ENCODE measurements at regions not wholly inside any gene's neighbourhood (a gene's known extent, or its start where the extent isn't known, plus 50 kb on each side); places are given as distances from the start of the nearest gene placed in this dataset.

DNA sequence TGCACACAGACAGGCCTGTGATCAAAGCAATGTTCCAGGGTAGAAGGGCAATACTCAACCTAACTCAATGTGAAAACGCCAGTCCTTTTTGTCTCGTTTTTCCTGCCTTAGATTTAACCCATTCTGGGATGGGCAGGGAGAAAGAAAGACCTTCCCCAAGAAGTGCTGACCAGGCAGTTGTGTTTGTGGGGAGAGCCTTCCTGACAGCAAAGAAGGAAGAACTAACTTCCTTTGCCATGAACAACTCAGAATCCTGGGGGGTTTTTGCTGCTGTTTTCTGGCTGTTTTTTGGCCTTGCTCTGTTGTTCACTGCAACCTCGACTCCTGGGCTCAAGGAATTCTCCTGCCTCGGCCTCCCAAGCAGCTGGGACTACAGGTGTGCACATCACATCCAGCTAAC lies 112.0 kb upstream of the RAB4A start:
- Histone ChIP-seq H3K27me3 (ENCODE audit: insufficient read depth, low read depth, severe bottlenecking) (no peaks in the 10 kb centered on the region), H3K9me3 (ENCODE audit: severe bottlenecking) (no peaks in the 10 kb centered on the region), H3K27ac (no peak overlapping the region), H3K36me3 (no peaks in the 10 kb centered on the region), H3K4me3 (ENCODE audit: low read depth, low read length) (no peak overlapping the region)
- DNase-seq = no peak
- TF ChIP-seq, protein P1, sequence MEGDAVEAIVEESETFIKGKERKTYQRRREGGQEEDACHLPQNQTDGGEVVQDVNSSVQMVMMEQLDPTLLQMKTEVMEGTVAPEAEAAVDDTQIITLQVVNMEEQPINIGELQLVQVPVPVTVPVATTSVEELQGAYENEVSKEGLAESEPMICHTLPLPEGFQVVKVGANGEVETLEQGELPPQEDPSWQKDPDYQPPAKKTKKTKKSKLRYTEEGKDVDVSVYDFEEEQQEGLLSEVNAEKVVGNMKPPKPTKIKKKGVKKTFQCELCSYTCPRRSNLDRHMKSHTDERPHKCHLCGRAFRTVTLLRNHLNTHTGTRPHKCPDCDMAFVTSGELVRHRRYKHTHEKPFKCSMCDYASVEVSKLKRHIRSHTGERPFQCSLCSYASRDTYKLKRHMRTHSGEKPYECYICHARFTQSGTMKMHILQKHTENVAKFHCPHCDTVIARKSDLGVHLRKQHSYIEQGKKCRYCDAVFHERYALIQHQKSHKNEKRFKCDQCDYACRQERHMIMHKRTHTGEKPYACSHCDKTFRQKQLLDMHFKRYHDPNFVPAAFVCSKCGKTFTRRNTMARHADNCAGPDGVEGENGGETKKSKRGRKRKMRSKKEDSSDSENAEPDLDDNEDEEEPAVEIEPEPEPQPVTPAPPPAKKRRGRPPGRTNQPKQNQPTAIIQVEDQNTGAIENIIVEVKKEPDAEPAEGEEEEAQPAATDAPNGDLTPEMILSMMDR (IDR thresholded peaks at IDR 0.05; ENCODE audit: low read depth, low read length) = no peak

DNA sequence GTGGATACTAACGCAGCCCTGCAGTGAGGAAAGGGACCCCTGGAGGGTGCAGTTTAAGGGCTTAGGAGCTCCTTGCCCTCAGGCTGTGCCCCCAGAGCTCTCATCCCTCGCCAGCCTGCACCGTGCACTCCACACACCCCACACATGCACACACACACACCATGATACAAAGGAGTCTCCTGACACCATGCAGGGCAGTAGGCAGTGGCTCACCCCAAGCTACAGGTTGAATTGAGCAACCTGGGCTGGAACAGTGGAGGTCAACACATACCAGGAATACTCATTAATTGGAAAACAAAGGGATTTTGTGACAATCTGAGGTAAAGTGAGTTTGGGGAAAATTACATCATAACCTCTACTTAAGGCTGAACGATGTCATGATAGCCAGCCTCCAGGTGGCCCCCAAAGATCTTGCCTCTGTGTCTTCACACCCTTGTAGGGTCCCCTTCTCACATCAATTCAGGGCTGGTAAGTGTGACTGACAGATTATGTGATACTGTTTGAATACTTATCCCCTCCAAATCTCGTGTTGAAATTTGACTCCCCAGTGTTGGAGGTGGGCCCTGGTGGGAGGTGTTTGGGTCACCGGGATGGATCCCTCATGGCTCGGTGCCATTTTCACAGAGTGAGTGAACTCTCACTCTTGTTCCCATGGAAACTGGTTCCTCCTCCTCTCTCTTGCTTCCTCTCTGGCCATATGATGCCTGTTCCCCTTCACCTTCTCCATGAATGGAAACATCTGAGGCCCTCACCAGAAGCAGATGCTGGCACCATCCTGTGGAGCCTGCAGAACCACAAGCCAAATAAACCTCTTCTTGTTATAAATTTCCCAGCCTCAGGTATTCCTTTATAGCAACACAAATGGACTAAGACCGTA lies 111.0 kb upstream of the RAB4A start:
- Histone ChIP-seq H3K36me3 (no peaks in the 10 kb centered on the region), H3K27ac (no peak overlapping the region), H3K4me3 (ENCODE audit: low read depth, low read length) (no peak overlapping the region), H3K9me3 (ENCODE audit: severe bottlenecking) (no peaks in the 10 kb centered on the region), H3K27me3 (ENCODE audit: insufficient read depth, low read depth, severe bottlenecking) (no peaks in the 10 kb centered on the region)
- TF ChIP-seq, protein P1 (IDR thresholded peaks at IDR 0.05; ENCODE audit: low read depth, low read length) = no peak
- no peak for DNase-seq

DNA sequence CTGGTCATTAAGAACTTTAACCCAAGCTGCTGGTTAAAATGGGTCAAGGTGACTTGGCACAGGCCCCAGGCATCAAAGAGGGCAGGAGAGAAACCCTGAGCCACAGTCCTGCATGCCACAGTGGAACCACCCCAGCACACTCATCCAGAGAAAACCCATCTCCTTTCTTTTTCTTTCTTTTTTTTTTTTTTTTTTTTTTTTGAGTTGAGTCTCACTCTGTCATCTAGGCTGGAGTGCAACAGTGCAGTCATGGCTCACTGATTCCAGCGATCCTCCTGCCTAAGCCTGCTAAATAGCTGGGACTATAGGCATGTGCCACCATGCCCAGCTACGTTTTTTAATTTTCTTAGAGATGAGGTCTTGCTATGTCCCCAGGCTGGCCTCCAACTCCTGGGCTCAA lies 109.2 kb upstream of the RAB4A start:
- no peaks in the 10 kb centered on the region for H3K9me3 ChIP-seq (ENCODE audit: severe bottlenecking)
- TF ChIP-seq, protein P1 (IDR thresholded peaks at IDR 0.05; ENCODE audit: low read depth, low read length) = no peak
- H3K36me3 ChIP-seq = no peaks in the 10 kb centered on the region
- no peaks in the 10 kb centered on the region for H3K27me3 ChIP-seq (ENCODE audit: insufficient read depth, low read depth, severe bottlenecking)
- DNase-seq = no peak
- H3K4me3 ChIP-seq (ENCODE audit: low read depth, low read length) = no peak overlapping the region
- no peak overlapping the region for H3K27ac ChIP-seq

DNA sequence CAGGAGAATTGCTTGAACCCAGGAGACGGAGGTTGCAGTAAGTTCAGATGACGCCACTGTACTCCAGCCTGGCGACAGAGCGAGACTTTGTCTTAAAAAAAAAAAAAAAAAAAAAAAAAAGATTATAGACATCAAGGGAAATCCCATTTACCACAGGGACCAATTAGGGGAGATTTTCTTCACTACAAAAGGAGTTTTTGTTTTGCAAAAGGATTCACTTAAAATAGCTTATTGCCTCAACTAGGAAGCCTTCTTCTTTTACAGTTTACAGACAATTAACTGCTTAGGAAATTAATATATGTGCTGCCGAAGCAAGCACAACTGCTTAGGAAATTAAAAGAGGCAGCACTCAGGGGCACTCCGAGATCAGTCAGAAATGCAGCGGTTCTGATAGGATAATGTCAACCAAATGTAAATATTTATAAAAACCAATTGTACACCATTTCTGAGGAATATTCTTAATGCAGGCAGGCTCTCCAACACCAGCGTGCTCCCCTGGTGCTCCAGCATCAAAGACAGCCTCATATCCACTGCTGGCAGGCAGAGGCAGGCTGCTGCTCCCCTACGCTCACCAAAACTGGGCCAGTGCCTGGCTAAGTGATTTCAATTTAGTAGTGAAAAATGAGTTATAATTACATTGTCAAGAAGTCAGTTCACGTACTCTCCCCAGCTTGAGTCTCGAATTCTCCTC lies 107.9 kb upstream of the RAB4A start:
- Histone ChIP-seq H3K27me3 (ENCODE audit: insufficient read depth, low read depth, severe bottlenecking) (no peaks in the 10 kb centered on the region), H3K9me3 (ENCODE audit: severe bottlenecking) (no peaks in the 10 kb centered on the region), H3K4me3 (ENCODE audit: low read depth, low read length) (no peak overlapping the region), H3K27ac (no peak overlapping the region), H3K36me3 (no peaks in the 10 kb centered on the region)
- TF ChIP-seq, protein P1 (IDR thresholded peaks at IDR 0.05; ENCODE audit: low read depth, low read length) = no peak
- no peak for DNase-seq

DNA sequence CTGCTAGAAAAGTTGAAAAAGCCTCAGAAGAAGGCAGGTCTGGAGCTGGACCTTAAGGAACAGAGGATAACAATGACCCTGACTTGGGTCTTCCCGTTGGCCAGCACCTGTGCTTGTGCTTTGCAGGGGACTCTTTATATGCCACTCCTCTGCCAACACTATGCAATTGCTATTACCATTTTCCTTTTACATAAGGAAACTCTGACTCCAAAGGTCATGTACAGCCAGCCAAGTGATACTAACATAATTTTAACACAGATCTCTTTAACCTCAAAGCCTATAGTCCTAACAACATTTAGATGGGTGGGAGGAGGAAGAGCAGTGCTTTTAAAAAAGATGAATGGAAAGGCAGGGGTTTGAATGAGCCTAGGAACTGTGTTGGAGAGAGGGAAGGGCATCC lies 106.6 kb upstream of the RAB4A start:
- no peak for DNase-seq
- H3K36me3 ChIP-seq = no peaks in the 10 kb centered on the region
- H3K27ac ChIP-seq = no peak overlapping the region
- TF ChIP-seq, protein P1 (IDR thresholded peaks at IDR 0.05; ENCODE audit: low read depth, low read length) = no peak
- no peaks in the 10 kb centered on the region for H3K27me3 ChIP-seq (ENCODE audit: insufficient read depth, low read depth, severe bottlenecking)
- H3K4me3 ChIP-seq (ENCODE audit: low read depth, low read length) = no peak overlapping the region
- no peaks in the 10 kb centered on the region for H3K9me3 ChIP-seq (ENCODE audit: severe bottlenecking)
